Subcutaneous abdominal adipose tissue (tissue), 5 donors: ENCODE measurements at regions not wholly inside any gene's neighbourhood (a gene's known extent, or its start where the extent isn't known, plus 50 kb on each side); places are given as distances from the start of the nearest gene placed in this dataset.

ENCODE experiments used
- H3K27ac ChIP-seq: one replicate; pipeline ENCODE4 v1.7.0; 2013; ENCODE audit warnings: low read depth, mild to moderate bottlenecking, inconsistent platforms, low read length, moderate library complexity
- H3K27me3 ChIP-seq, 5 donors: one replicate each; pipeline ENCODE4 v1.7.0; 2013; ENCODE audit warnings: low read length in 5 of 5, inconsistent platforms in 1 of 5; ENCODE audit not compliant: control insufficient read depth in 5 of 5, insufficient read depth in 4 of 5
- H3K36me3 ChIP-seq, 5 donors: one replicate each; pipeline ENCODE4 v1.7.0; 2013; ENCODE audit warnings: low read length in 5 of 5; ENCODE audit not compliant: control insufficient read depth in 5 of 5, insufficient read depth in 5 of 5
- H3K4me1 ChIP-seq, 5 donors: one replicate each; pipeline ENCODE4 v1.7.0; 2013; ENCODE audit warnings: low read length in 5 of 5, mild to moderate bottlenecking in 3 of 5, moderate library complexity in 1 of 5; ENCODE audit not compliant: control insufficient read depth in 5 of 5, insufficient read depth in 5 of 5
- H3K4me3 ChIP-seq, 5 donors: one replicate each; pipeline ENCODE4 v1.7.0; 2013; ENCODE audit warnings: low read length in 5 of 5, low read depth in 1 of 5
- H3K9ac ChIP-seq, 5 donors: one replicate each; pipeline ENCODE4 v1.7.0; 2013; ENCODE audit warnings: low read length in 5 of 5, mild to moderate bottlenecking in 4 of 5, moderate library complexity in 3 of 5
- H3K9me3 ChIP-seq, 5 donors: one replicate each; pipeline ENCODE4 v1.7.0; 2013; ENCODE audit warnings: low read length in 5 of 5; ENCODE audit not compliant: control insufficient read depth in 5 of 5
- donor health status: healthy.
- donor health status: healthy.
- donor health status: healthy.
- donor health status: healthy.
- donor health status: healthy.

GRCh38 chr5:8769631-8770030 is 776.2 kb downstream of the SEMA5A start:
- Histone ChIP-seq H3K27ac (no peak overlapping the region), H3K4me1 (no peaks in the 10 kb centered on the region), H3K27me3 (no peaks in the 10 kb centered on the region), H3K9me3 (no peaks in the 10 kb centered on the region), H3K36me3 (no peaks in the 10 kb centered on the region), H3K9ac (no peak overlapping the region), H3K4me3 (no peak overlapping the region)

DNA sequence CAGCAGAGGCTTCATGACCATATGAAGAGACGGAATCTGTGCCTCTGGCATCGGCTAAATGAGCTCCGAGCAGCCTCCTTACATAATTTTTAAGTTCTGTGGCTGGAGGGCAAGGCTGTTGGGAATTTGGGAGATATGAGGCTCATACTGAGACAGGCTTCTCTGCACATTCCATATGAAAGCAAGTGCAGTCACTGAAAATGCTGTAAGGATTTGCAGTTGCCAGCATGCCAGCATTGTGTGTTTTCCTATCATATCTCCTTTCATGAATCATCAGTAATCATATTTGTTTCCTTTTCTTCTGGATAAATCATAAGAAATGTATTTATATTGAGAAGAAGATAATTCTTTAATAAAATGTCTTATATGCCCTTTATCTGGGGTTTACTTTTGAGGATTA is 775.4 kb downstream of the SEMA5A start:
- H3K27me3 ChIP-seq = no peaks in the 10 kb centered on the region
- H3K27ac ChIP-seq = no peak overlapping the region
- no peak overlapping the region for H3K9ac ChIP-seq
- no peak overlapping the region for H3K4me3 ChIP-seq
- no peaks in the 10 kb centered on the region for H3K9me3 ChIP-seq
- H3K4me1 ChIP-seq = no peaks in the 10 kb centered on the region
- H3K36me3 ChIP-seq = no peaks in the 10 kb centered on the region

DNA sequence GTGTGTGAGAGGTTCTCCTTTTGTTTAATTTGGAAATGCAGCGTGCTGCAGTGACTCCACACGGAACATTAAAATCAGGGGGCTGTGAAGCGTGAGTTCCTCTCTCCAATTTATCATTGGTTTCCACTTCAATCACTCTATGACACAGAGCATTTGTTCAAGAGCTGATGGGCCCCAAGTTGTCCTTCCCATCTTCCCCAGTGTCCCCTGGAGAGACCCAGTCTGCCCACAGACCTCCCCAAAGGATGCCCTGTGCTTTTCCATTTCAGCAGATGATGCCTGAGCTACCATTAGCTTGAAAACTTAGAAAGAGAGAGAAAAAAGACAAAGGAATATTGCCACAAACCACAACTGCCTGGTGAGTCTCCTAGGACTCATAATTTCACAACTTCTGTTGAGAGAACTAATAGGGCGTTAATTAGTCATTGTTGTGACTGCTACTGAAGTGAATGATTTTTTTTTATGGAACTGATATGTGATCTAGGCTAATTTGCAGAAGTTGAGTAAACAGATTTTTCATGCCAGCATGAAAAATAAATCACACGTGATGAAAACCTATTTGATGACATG is 772.7 kb downstream of the SEMA5A start:
- Histone ChIP-seq H3K9ac (no peak overlapping the region), H3K9me3 (no peaks in the 10 kb centered on the region), H3K4me1 (no peaks in the 10 kb centered on the region), H3K27ac (no peak overlapping the region), H3K4me3 (no peak overlapping the region), H3K36me3 (no peaks in the 10 kb centered on the region), H3K27me3 (no peaks in the 10 kb centered on the region)

DNA sequence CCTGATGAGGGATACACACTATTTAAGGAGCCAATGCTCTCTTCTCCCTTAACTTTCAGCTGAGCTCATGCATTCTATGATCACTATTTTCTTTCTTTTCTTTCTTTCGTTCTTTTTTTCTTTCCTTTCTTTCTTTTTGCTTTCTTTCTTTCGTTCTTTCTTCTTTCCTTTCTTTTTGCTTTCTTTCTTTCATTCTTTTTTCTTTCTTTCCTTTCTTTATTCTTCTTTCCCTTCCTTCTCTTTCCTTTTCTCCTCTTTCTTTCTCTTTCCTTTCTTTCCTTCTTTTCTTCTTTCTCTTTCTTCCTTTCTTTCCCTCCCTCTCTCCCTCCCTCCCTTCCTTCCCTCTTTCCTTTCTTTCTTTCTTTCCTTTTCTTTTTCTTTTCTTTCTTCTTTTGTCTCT is 761.2 kb downstream of the SEMA5A start:
- Histone ChIP-seq H3K9me3 (peaks cover 0 to 4% (median 0%) of the 10 kb centered on the region in 5 donors), H3K9ac (no peak overlapping the region), H3K27me3 (no peaks in the 10 kb centered on the region)

DNA sequence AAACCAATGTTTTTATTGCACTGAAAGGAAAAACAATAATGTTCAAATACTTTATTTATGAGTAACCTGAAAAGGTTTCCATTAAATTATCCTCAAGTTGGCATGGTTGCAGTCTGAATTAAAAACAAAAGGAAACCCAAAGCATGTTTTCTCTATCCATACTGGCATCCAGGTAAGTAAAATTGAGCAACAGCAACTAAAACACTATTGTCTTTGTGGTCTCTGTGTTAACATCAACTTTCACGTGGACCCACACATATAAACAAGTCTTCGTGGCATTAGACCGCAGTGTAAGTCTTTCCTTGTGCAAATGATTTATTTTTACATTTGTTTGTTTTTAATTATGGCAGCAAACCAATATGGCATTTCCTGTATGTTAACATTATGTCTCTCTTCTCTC is 757.6 kb downstream of the SEMA5A start:
- H3K27ac ChIP-seq = no peak overlapping the region
- H3K9ac ChIP-seq = no peak overlapping the region
- H3K4me1 ChIP-seq = no peaks in the 10 kb centered on the region
- H3K36me3 ChIP-seq = no peaks in the 10 kb centered on the region
- no peaks in the 10 kb centered on the region for H3K27me3 ChIP-seq
- H3K4me3 ChIP-seq = no peak overlapping the region
- peaks cover 0 to 3% (median 0%) of the 10 kb centered on the region in 5 donors for H3K9me3 ChIP-seq

More for the DNA sequence above, 761.2 kb downstream of the SEMA5A start:
- Histone ChIP-seq H3K4me1 (no peaks in the 10 kb centered on the region), H3K4me3 (no peak overlapping the region), H3K36me3 (no peaks in the 10 kb centered on the region), H3K27ac (no peak overlapping the region)

GRCh38 chr5:8805653-8806052 is 740.2 kb downstream of the SEMA5A start:
- Histone ChIP-seq H3K9ac (no peak overlapping the region), H3K4me3 (no peak overlapping the region), H3K36me3 (no peaks in the 10 kb centered on the region), H3K4me1 (no peaks in the 10 kb centered on the region), H3K9me3 (peaks cover 0 to 28% (median 8%) of the 10 kb centered on the region in 5 donors), H3K27me3 (no peaks in the 10 kb centered on the region), H3K27ac (no peak overlapping the region)

DNA sequence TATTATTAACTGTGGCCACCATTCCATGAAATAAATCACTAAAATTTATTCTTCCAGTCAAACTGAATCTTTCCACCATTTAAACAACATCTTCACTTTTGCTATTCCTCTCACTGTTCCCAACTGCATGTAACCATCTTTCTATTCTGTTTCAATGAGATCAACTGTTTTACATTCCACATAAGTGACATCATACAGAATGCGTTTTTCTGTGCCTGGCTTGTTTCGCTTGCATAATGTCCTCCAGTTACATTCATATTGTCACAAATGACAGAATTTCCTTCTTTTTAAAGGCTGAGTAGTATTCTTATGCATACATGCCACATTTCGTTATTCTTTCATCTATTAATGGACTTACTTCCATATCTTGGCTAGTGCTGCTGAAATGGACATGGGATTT is 738.2 kb downstream of the SEMA5A start:
- Histone ChIP-seq H3K27me3 (no peaks in the 10 kb centered on the region), H3K4me1 (no peaks in the 10 kb centered on the region), H3K9ac (no peak overlapping the region), H3K27ac (no peak overlapping the region), H3K4me3 (no peak overlapping the region), H3K36me3 (no peaks in the 10 kb centered on the region), H3K9me3 (peaks cover 0 to 21% (median 6%) of the 10 kb centered on the region in 5 donors)

- H3K27ac ChIP-seq = no peak overlapping the region
- no peak overlapping the region for H3K4me3 ChIP-seq
- H3K36me3 ChIP-seq = no peaks in the 10 kb centered on the region
- peaks cover 0 to 20% (median 5%) of the 10 kb centered on the region in 5 donors for H3K9me3 ChIP-seq
- H3K9ac ChIP-seq = no peak overlapping the region
- H3K4me1 ChIP-seq = peaks cover 0 to 3% (median 0%) of the 10 kb centered on the region in 5 donors
- no peaks in the 10 kb centered on the region for H3K27me3 ChIP-seq
Measured at GRCh38 chr5:8811581-8811980, 734.3 kb downstream of the SEMA5A start.

GRCh38 chr5:8813180-8813579 is 732.7 kb downstream of the SEMA5A start:
- Histone ChIP-seq H3K27me3 (no peaks in the 10 kb centered on the region), H3K9ac (no peak overlapping the region), H3K4me1 (peaks cover 0 to 3% (median 0%) of the 10 kb centered on the region in 5 donors), H3K9me3 (peaks cover 0 to 24% (median 5%) of the 10 kb centered on the region in 5 donors), H3K36me3 (no peaks in the 10 kb centered on the region), H3K27ac (no peak overlapping the region), H3K4me3 (no peak overlapping the region)

- Histone ChIP-seq H3K4me3 (no peak overlapping the region), H3K27me3 (no peaks in the 10 kb centered on the region), H3K27ac (no peak overlapping the region)
Measured at GRCh38 chr5:8814105-8814504, 731.8 kb downstream of the SEMA5A start.

More at GRCh38 chr5:8814105-8814504, 731.8 kb downstream of the SEMA5A start:
- no peak overlapping the region for H3K9ac ChIP-seq
- H3K4me1 ChIP-seq = peaks cover 0 to 3% (median 0%) of the 10 kb centered on the region in 5 donors
- no peaks in the 10 kb centered on the region for H3K36me3 ChIP-seq
- peaks cover 0 to 25% (median 5%) of the 10 kb centered on the region in 5 donors for H3K9me3 ChIP-seq
